A673 (cell line): ENCODE measurements at regions not wholly inside any gene's neighbourhood (a gene's known extent, or its start where the extent isn't known, plus 50 kb on each side); places are given as distances from the start of the nearest gene placed in this dataset.

Source experiments
- CTCF ChIP-seq: fragments of 300-800, 200-600 bp; sonication (generic); conservative IDR thresholded peaks from 2 replicates; pipeline ENCODE4 v1.5.1; 2017; ENCODE audit warnings: low read depth, mild to moderate bottlenecking, antibody characterized with exemption, low read length, moderate library complexity, mixed read lengths
- EZH2 ChIP-seq: fragments of 200-600 bp; sonication (generic); IDR thresholded peaks from 2 replicates; pipeline ENCODE4 v1.6.1; 2017; ENCODE audit warnings: borderline replicate concordance, low read depth, mild to moderate bottlenecking, mixed read lengths, antibody characterized with exemption, low read length; ENCODE audit not compliant: poor library complexity, severe bottlenecking

- TF ChIP-seq CTCF (no peak), EZH2 (no peak)
Observed at GRCh38 chr1:242743983-242744780, 219.7 kb upstream of the PLD5 start.
